Heart right ventricle (tissue), 16 donors: ENCODE measurements at regions not wholly inside any gene's neighbourhood (a gene's known extent, or its start where the extent isn't known, plus 50 kb on each side); places are given as distances from the start of the nearest gene placed in this dataset.
"Not testable (repeated sequence)": the region's sequence is repeated elsewhere in the genome, so short reads cannot be mapped to it uniquely, and the experiment has no call there.

Experiments
- ATAC-seq, 8 donors: fragments of 200-7000 bp; cut with Tn5 transposase; one replicate each; pipeline ENCODE4 v1.9.1; 2020; ENCODE audit warnings: mild to moderate bottlenecking in 8 of 8, moderate library complexity in 8 of 8, moderate number of reproducible peaks in 1 of 8
- DNase-seq, 2 donors: peaks; one replicate each; pipeline ENCODE4 v3.0.0-alpha.2; 2020
- H3K27ac ChIP-seq, 10 donors: fragments of 200-600 bp; sonication (generic) in 2 of 10; one replicate each; pipeline versions ENCODE4 v1.5.0 to v1.8.0; 2020 to 2022; ENCODE audit warnings: mild to moderate bottlenecking in 3 of 10
- H3K27me3 ChIP-seq, 7 donors: fragments of 200-600 bp; one replicate each; pipeline ENCODE4 v1.8.0; 2021 to 2022; ENCODE audit warnings: mild to moderate bottlenecking in 2 of 7
- H3K36me3 ChIP-seq, 9 donors: fragments of 200-600 bp; sonication (generic) in 1 of 9; one replicate each; pipeline versions ENCODE4 v1.5.0 to v1.8.0; 2020 to 2022; ENCODE audit warnings: mild to moderate bottlenecking in 2 of 9
- H3K4me1 ChIP-seq, 9 donors: fragments of 200-600 bp; sonication (generic) in 1 of 9; one replicate each; pipeline versions ENCODE4 v1.5.0 to v1.8.0; 2020 to 2022; ENCODE audit warnings: mild to moderate bottlenecking in 4 of 9
- H3K4me3 ChIP-seq, 10 donors: fragments of 200-600 bp; sonication (generic) in 2 of 10; one replicate each; pipeline versions ENCODE4 v1.5.0 to v1.8.0; 2020 to 2022; ENCODE audit warnings: mild to moderate bottlenecking in 7 of 10, moderate library complexity in 2 of 10
- H3K9me3 ChIP-seq, 11 donors: fragments of 200-600 bp in 10 of 11; sonication (generic) in 2 of 11; one replicate each; pipeline versions ENCODE4 v1.5.0 to v1.8.0; 2013 to 2022; ENCODE audit warnings: mild to moderate bottlenecking in 2 of 11, control low read depth in 1 of 11, moderate library complexity in 1 of 11
- CTCF ChIP-seq, 9 donors: fragments of 200-600 bp; sonication (generic) in 2 of 9; IDR thresholded peaks; one replicate each; pipeline versions ENCODE4 v1.5.0 to v1.8.0; 2021 to 2022; ENCODE audit warnings: antibody characterized with exemption in 9 of 9, mild to moderate bottlenecking in 5 of 9, moderate library complexity in 1 of 9
- WGBS, 2 donors: extraction: QIAGEN DNeasy Blood & Tissue Kit; methylation state at CpG; one replicate each; pipeline ENCODE4 v1.1.7; 2013; ENCODE audit warnings: inconsistent platforms in 1 of 2; 5-methylcytosine and 5-hydroxymethylcytosine counted together
- intact Hi-C, 10 donors: fragments of 100-400 bp; cut with DNase I; formaldehyde crosslinking; loops; one replicate each; pipeline versions ENCODE4 v1.11.1 to v1.14.2; 2022
- donor health status: Arrhythmogenic right ventricular cardiomyopathy.
- donor health status: ischemic (EF 13 %, LVEDD 7.1; RV severe dilation, severe dysfunction).
- donor health status: healthy with polysubstance abuse.
- donor health status: DM: no; HTN: yes; CAD: no.
- donor health status: DM: no; HTN: no; CAD: no.
- donor health status: ischemic (EF 25% LVEDD 6.9; RV normal size, moderate dysfunction).
- donor health status: ischemic (EF 25% LVEDD 5.7; RV mildly dilated, moderate dysfunction).
- donor health status: healthy.
- donor health status: DM: yes; HTN: yes; CAD: no.
- donor health status: Ischemic cardiomyopathy.
- donor health status: ischemic (EF 35%, LVEDD 5.7; RV mildly dilated, moderate dysfunction).
- donor health status: nonischemic (EF 11% LVEDD 7.7; RV severe dilation, severe dysfunction).
- donor health status: DM: yes; HTN: yes; CAD: no.
- donor health status: PGD.
- donor health status: ischemic (EF 29% LVEDD 5.4; RV normal size, mild dysfunction).
- donor health status: nonischemic (EF 23%, LVEDD 6.1; RV moderate dilation, normal function).

DNA sequence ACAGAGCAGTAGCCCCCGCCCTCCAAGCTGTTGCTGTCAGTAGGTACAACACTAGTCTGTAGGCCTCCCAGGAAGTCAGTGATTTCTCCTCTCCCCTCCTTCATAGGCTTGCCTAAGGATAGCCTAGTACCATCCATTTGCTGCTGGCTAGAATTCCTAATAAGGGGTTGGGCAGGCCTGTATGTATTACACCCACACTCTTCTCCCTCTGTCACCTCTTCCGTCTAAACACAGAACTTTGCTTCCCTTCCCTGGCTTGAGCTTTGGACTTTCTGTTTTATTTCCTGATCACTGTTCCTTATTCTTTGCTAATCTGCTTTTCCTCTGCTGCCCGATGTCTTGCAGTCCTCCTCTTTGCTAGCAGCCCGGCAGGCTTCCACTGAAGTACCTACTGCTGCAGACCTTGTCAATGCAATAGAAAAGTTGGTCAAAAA is 93.4 kb upstream of the UMPS start:
- WGBS, 2 donors: 68 to 73% methylated on average over 4 of the region's 4 CpGs
- H3K36me3 ChIP-seq: peaks cover 0 to 79% (median 11%) of the 10 kb centered on the region in 9 donors
- H3K9me3 ChIP-seq: no peaks in the 10 kb centered on the region
- intact Hi-C loops: no loop called here
- peaks cover 0 to 18% (median 0%) of the 10 kb centered on the region in 9 donors for H3K4me1 ChIP-seq
- no peak overlapping the region for H3K27ac ChIP-seq
- DNase-seq (no peak), ATAC-seq (peak in 7 of 8 donors; percentile 42 to 65 (median 51))
- H3K4me3 ChIP-seq: no peak overlapping the region
- TF ChIP-seq CTCF (IDR thresholded peaks at IDR 0.05): no peak
- H3K27me3 ChIP-seq: no peaks in the 10 kb centered on the region

DNA sequence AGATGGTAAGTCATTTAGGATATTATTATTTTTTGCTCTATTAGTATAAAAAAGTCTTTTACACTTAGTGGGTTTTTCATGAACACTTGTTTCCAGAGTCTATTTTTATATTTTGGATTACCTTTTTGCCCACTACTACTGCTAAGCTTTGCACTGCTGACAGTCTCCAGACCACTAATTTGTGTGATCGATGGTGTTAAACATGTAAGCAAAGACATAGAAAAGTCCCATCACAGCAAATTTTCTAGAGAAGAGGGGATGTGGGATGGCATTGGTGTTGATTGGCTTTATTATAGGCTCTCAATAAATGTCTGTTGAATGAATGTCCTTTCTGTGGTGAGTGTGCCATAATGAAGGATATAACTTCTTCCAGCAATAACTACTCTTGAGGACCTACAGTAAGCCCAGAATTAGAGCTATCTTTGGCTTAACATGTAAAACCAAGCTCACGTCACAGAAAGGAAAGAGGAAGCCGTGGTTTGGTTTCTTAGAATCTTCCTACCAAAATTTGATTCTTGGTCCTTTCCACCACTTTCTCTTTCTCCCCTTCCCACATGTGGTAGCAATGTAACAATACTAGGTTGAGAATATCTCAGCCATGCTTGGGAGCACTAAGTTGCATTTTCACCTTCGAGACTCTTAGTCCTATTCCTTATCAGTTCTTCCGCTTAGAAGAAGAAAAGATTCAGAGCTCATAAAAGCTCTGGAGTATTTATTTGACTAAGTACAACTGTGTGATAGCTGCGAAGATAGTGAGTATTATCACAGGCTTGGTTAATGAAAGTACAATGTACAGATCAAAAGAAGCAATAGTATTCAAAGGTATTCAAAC is 90.6 kb upstream of the UMPS start:
- Histone ChIP-seq H3K27ac (no peak overlapping the region), H3K4me3 (no peak overlapping the region), H3K9me3 (no peaks in the 10 kb centered on the region), H3K27me3 (no peaks in the 10 kb centered on the region), H3K36me3 (peaks cover 0 to 53% (median 4%) of the 10 kb centered on the region in 9 donors), H3K4me1 (peaks cover 0 to 18% (median 0%) of the 10 kb centered on the region in 9 donors)
- ATAC-seq (no peak), DNase-seq (no peak)
- TF ChIP-seq CTCF (IDR thresholded peaks at IDR 0.05): no peak
- intact Hi-C loops: no loop called here
- 88 to 90% methylated on average over 6 of the region's 6 CpGs for WGBS, 2 donors

- 76 to 80% methylated on average over 9 of the region's 9 CpGs for WGBS, 2 donors
- intact Hi-C loops: no loop called here
- H3K36me3 ChIP-seq: peaks cover 0 to 45% (median 0%) of the 10 kb centered on the region in 9 donors
- no peak for TF ChIP-seq CTCF (IDR thresholded peaks at IDR 0.05)
- H3K27me3 ChIP-seq: no peaks in the 10 kb centered on the region
- ATAC-seq: no peak
- H3K27ac ChIP-seq: no peak overlapping the region
- no peaks in the 10 kb centered on the region for H3K9me3 ChIP-seq
- no peak for DNase-seq
- peaks cover 0 to 18% (median 0%) of the 10 kb centered on the region in 9 donors for H3K4me1 ChIP-seq
- H3K4me3 ChIP-seq: no peak overlapping the region
Observed at GRCh38 chr3:124640635-124641306, 89.5 kb upstream of the UMPS start.

DNA sequence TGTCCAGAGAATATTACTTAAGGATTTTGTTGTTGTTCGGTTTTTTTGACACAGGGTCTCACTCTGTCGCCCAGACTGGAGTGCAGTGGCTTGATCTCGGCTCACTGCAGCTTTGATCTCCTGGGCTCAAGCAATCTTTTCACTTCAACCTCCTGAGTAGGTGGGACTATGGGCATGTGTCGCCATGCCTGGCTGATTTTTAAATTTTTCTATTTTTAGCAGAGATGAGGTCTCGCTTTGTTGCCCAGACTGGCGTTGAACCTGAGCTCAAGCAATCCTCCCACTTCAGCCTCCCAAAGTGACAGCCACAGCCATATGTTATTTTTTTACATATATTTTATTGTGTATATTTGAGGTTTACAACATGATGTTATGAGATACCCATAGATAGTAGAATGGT is 86.8 kb upstream of the UMPS start:
- H3K9me3 ChIP-seq: no peaks in the 10 kb centered on the region
- H3K27me3 ChIP-seq: no peaks in the 10 kb centered on the region
- H3K27ac ChIP-seq: no peak overlapping the region
- H3K4me3 ChIP-seq: no peak overlapping the region
- no peak for DNase-seq
- TF ChIP-seq CTCF (IDR thresholded peaks at IDR 0.05): no peak
- intact Hi-C loops: no loop called here
- H3K36me3 ChIP-seq: peaks cover 0 to 27% (median 0%) of the 10 kb centered on the region in 9 donors
- WGBS, 2 donors: 90 to 91% methylated on average over 6 of the region's 6 CpGs
- H3K4me1 ChIP-seq: peaks cover 0 to 8% (median 0%) of the 10 kb centered on the region in 9 donors
- no peak for ATAC-seq

- H3K4me3 ChIP-seq, H3K9me3 ChIP-seq, H3K27me3 ChIP-seq, H3K27ac ChIP-seq, intact Hi-C loops, DNase-seq, ATAC-seq: not testable (repeated sequence)
- peaks cover 0 to 25% (median 3%) of the 10 kb centered on the region in 9 donors for H3K36me3 ChIP-seq
- 82 to 86% methylated on average over 4 of the region's 4 CpGs for WGBS, 2 donors
- peaks cover 0 to 12% (median 0%) of the 10 kb centered on the region in 9 donors for H3K4me1 ChIP-seq
Observed at GRCh38 chr3:124646186-124646585, 84.1 kb upstream of the UMPS start.
